ENCODE measurements at regions not wholly inside any gene's neighbourhood (a gene's known extent, or its start where the extent isn't known, plus 50 kb on each side); places are given as distances from the start of the nearest gene placed in this dataset.

- no peaks in the 10 kb centered on the region for H3K4me1 Mint-ChIP-seq (ENCODE audit: low read depth, unreplicated experiment)
- H4K20me1 ChIP-seq (ENCODE audit: insufficient read depth, low read length): no peaks in the 10 kb centered on the region
- no peak overlapping the region for H3K4me3 Mint-ChIP-seq (ENCODE audit: unreplicated experiment)
- no peaks in the 10 kb centered on the region for H3K27me3 ChIP-seq (ENCODE audit: insufficient read depth, low read length)
- no peaks in the 10 kb centered on the region for H3K36me3 Mint-ChIP-seq (ENCODE audit: low read depth, unreplicated experiment)
- H3K27ac Mint-ChIP-seq (ENCODE audit: unreplicated experiment): no peak overlapping the region
- H3K9me3 Mint-ChIP-seq (ENCODE audit: unreplicated experiment): no peaks in the 10 kb centered on the region
- no peak overlapping the region for H2AFZ ChIP-seq (ENCODE audit: low read depth, low read length)
- DNase-seq (ENCODE audit: low read depth) (no peak), FAIRE-seq (no peak)
- no peak overlapping the region for H3K9ac ChIP-seq (ENCODE audit: low read length)
- no peaks in the 10 kb centered on the region for H3K36me3 ChIP-seq (ENCODE audit: insufficient read depth, low read length)
- H3K9me3 ChIP-seq (ENCODE audit: insufficient read depth, low read depth, low read length): no peaks in the 10 kb centered on the region
- H3K27me3 Mint-ChIP-seq (ENCODE audit: low read depth, unreplicated experiment): no peaks in the 10 kb centered on the region
- TF ChIP-seq EZH2 (IDR thresholded peaks at IDR 0.05; ENCODE audit: insufficient read depth, low read length) (no peak), CTCF (IDR thresholded peaks at IDR 0.05; ENCODE audit: insufficient read depth, low read depth, low read length) (no peak)
- H3K4me1 ChIP-seq (ENCODE audit: insufficient read depth, low read length): no peaks in the 10 kb centered on the region
- no peak overlapping the region for H3K4me2 ChIP-seq (ENCODE audit: low read length)
- no peak overlapping the region for H3K4me3 ChIP-seq (ENCODE audit: insufficient read depth, low read depth, low read length)
- no peak overlapping the region for H3K27ac ChIP-seq (ENCODE audit: low read depth, low read length)
- H3K79me2 ChIP-seq (ENCODE audit: insufficient read depth, low read length): no peaks in the 10 kb centered on the region
Observed at GRCh38 chrX:67044866-67045265, 406.0 kb upstream of the EDA2R start.

GRCh38 chrX:67044029-67044653, 405.3 kb upstream of the EDA2R start:
- no peaks in the 10 kb centered on the region for H3K27me3 Mint-ChIP-seq (ENCODE audit: low read depth, unreplicated experiment)
- no peak overlapping the region for H3K4me3 Mint-ChIP-seq (ENCODE audit: unreplicated experiment)
- H3K27ac Mint-ChIP-seq (ENCODE audit: unreplicated experiment): no peak overlapping the region
- Histone ChIP-seq H3K4me1 (ENCODE audit: insufficient read depth, low read length) (no peaks in the 10 kb centered on the region), H3K27me3 (ENCODE audit: insufficient read depth, low read length) (no peaks in the 10 kb centered on the region), H3K79me2 (ENCODE audit: insufficient read depth, low read length) (no peaks in the 10 kb centered on the region), H4K20me1 (ENCODE audit: insufficient read depth, low read length) (no peaks in the 10 kb centered on the region), H3K4me2 (ENCODE audit: low read length) (no peak overlapping the region), H3K9ac (ENCODE audit: low read length) (no peak overlapping the region), H3K27ac (ENCODE audit: low read depth, low read length) (no peak overlapping the region), H3K36me3 (ENCODE audit: insufficient read depth, low read length) (no peaks in the 10 kb centered on the region), H2AFZ (ENCODE audit: low read depth, low read length) (no peak overlapping the region), H3K9me3 (ENCODE audit: insufficient read depth, low read depth, low read length) (no peaks in the 10 kb centered on the region), H3K4me3 (ENCODE audit: insufficient read depth, low read depth, low read length) (no peak overlapping the region)
- H3K4me1 Mint-ChIP-seq (ENCODE audit: low read depth, unreplicated experiment): no peaks in the 10 kb centered on the region
- no peaks in the 10 kb centered on the region for H3K36me3 Mint-ChIP-seq (ENCODE audit: low read depth, unreplicated experiment)
- FAIRE-seq: peak; percentile 20
- no peaks in the 10 kb centered on the region for H3K9me3 Mint-ChIP-seq (ENCODE audit: unreplicated experiment)
- no peak for DNase-seq (ENCODE audit: low read depth)
- TF ChIP-seq CTCF (IDR thresholded peaks at IDR 0.05; ENCODE audit: insufficient read depth, low read depth, low read length): no peak
- no peak for TF ChIP-seq EZH2 (IDR thresholded peaks at IDR 0.05; ENCODE audit: insufficient read depth, low read length)

DNA sequence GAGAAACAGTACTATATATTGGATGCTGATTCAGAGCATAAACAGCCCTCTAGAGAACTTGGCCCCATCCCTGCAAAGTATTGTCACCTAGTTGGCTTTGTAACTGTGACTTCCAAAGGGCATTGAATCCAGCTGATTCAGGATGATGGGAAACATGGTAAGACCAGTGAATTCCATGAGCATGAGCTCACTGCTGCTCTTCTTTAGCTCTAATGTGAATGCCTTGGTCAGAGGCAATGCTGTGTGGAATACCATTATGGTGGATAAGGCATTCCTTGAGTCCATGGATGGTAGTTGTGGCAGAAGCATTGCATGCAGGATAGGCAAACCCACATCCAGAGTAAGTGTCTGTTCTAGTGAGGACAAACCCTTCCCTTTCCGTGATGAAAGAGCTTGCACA, 365.6 kb upstream of the EDA2R start:
- Histone ChIP-seq H3K79me2 (ENCODE audit: insufficient read depth, low read length) (no peaks in the 10 kb centered on the region), H3K36me3 (ENCODE audit: insufficient read depth, low read length) (no peaks in the 10 kb centered on the region), H3K9ac (ENCODE audit: low read length) (no peak overlapping the region), H3K4me1 (ENCODE audit: insufficient read depth, low read length) (no peaks in the 10 kb centered on the region), H3K4me3 (ENCODE audit: insufficient read depth, low read depth, low read length) (no peak overlapping the region), H3K27me3 (ENCODE audit: insufficient read depth, low read length) (no peaks in the 10 kb centered on the region), H3K27ac (ENCODE audit: low read depth, low read length) (no peak overlapping the region), H3K9me3 (ENCODE audit: insufficient read depth, low read depth, low read length) (no peaks in the 10 kb centered on the region), H2AFZ (ENCODE audit: low read depth, low read length) (no peak overlapping the region), H3K4me2 (ENCODE audit: low read length) (no peak overlapping the region), H4K20me1 (ENCODE audit: insufficient read depth, low read length) (no peaks in the 10 kb centered on the region)
- Mint-ChIP-seq H3K36me3 (ENCODE audit: low read depth, unreplicated experiment) (no peaks in the 10 kb centered on the region), H3K4me1 (ENCODE audit: low read depth, unreplicated experiment) (no peaks in the 10 kb centered on the region), H3K4me3 (ENCODE audit: unreplicated experiment) (no peak overlapping the region), H3K27me3 (ENCODE audit: low read depth, unreplicated experiment) (no peaks in the 10 kb centered on the region), H3K27ac (ENCODE audit: unreplicated experiment) (no peak overlapping the region), H3K9me3 (ENCODE audit: unreplicated experiment) (no peaks in the 10 kb centered on the region)
- peak; percentile 49 for FAIRE-seq
- DNase-seq (ENCODE audit: low read depth): no peak
- TF ChIP-seq CTCF (IDR thresholded peaks at IDR 0.05; ENCODE audit: insufficient read depth, low read depth, low read length) (no peak), EZH2 (IDR thresholded peaks at IDR 0.05; ENCODE audit: insufficient read depth, low read length) (no peak)

All from astrocyte (in vitro differentiated cells and primary cell).